HCT116 (cell line): ENCODE measurements at regions not wholly inside any gene's neighbourhood (a gene's known extent, or its start where the extent isn't known, plus 50 kb on each side); places are given as distances from the start of the nearest gene placed in this dataset.

Experiments used
- ATAC-seq: fragments of 200-7000 bp; cut with Tn5 transposase; 2 replicates; pipeline ENCODE4 v1.9.1; 2020; ENCODE audit warnings: mild to moderate bottlenecking, moderate library complexity
- BruUV-seq: library from RNA; stranded (reverse); fragments of 400-500 nt; replicated peaks from 2 replicates; lab custom pipeline; 2021; lab: Mats Ljungman, UMichigan
- CTCF ChIA-PET: fragments of 300-600 bp; sonication (Branson Sonifier 250); formaldehyde crosslinking; loops from one replicate; lab custom pipeline; 2021; ENCODE audit warnings: antibody characterized with exemption; lab: Charles Lee
- POLR2A ChIA-PET: fragments of 300-600, 350-600 bp; sonication (Branson Sonifier 250); formaldehyde crosslinking; loops from one replicate; lab custom pipeline; 2021; ENCODE audit warnings: antibody characterized with exemption; lab: Charles Lee
- RAD21 ChIA-PET, 2 experiments: fragments of 300-600 bp; sonication (Branson Sonifier 250); formaldehyde crosslinking; loops; one replicate each; lab custom pipeline; 2023; ENCODE audit warnings: low total read pairs in 2 of 2; ENCODE audit not compliant: uncharacterized antibody in 2 of 2, unreplicated experiment in 2 of 2, low non-redundant PET in 1 of 2; lab: Charles Lee
- DNase-seq: peaks from one replicate; pipeline ENCODE4 v3.0.0-alpha.2; 2010; ENCODE audit warnings: low read depth, low spot score
- H2AFZ ChIP-seq: fragments of 200-600 bp; shearing (Covaris generic), sonication (generic); 2 replicates; pipeline ENCODE4 v1.6.1; 2017; ENCODE audit warnings: low read depth, mixed run types, mixed read lengths, antibody characterized with exemption, low read length; ENCODE audit not compliant: poor library complexity, severe bottlenecking
- H3K27ac ChIP-seq: 2 replicates; pipeline ENCODE4 v1.5.1; 2012; ENCODE audit warnings: low read depth, low read length
- H3K27me3 ChIP-seq: fragments of 200-600 bp; sonication (generic); 2 replicates; pipeline ENCODE4 v1.6.1; 2016; ENCODE audit warnings: mixed run types, low read length, mixed read lengths; ENCODE audit not compliant: insufficient read depth
- H3K36me3 ChIP-seq, 2 experiments: fragments of 200-500 bp in 1 of 2; fragments of 200-600 bp in 1 of 2; sonication (Bioruptor generic) in 1 of 2; sonication (generic) in 1 of 2; 2 replicates each; pipeline versions ENCODE4 v1.5.1 to v1.6.1; 2014 to 2016; ENCODE audit warnings: low read length in 2 of 2, inconsistent platforms in 1 of 2, mixed read lengths in 1 of 2, mixed run types in 1 of 2; ENCODE audit not compliant: insufficient read depth in 2 of 2, control insufficient read depth in 1 of 2
- H3K4me1 ChIP-seq, 2 experiments: fragments of 200-600 bp in 1 of 2; sonication (generic) in 1 of 2; 2 replicates each; pipeline versions ENCODE4 v1.5.1 to v1.6.1; 2012 to 2017; ENCODE audit warnings: low read length in 2 of 2, inconsistent platforms in 1 of 2, mild to moderate bottlenecking in 1 of 2, mixed read lengths in 1 of 2, mixed run types in 1 of 2, moderate library complexity in 1 of 2; ENCODE audit not compliant: insufficient read depth in 2 of 2, control insufficient read depth in 1 of 2
- H3K4me2 ChIP-seq: fragments of 200-600 bp; sonication (generic); 2 replicates; pipeline ENCODE4 v1.6.1; 2017; ENCODE audit warnings: mixed run types, low read length, mixed read lengths
- H3K4me3 ChIP-seq, 2 experiments: fragments of 200-600 bp in 1 of 2; sonication (generic) in 1 of 2; replicated peaks in 1 of 2; 2 replicates each; pipeline ENCODE4 v1.5.1; 2011 to 2016; ENCODE audit warnings: low read length in 2 of 2, control low read depth in 1 of 2, low read depth in 1 of 2, mild to moderate bottlenecking in 1 of 2, mixed read lengths in 1 of 2, mixed run types in 1 of 2
- H3K79me2 ChIP-seq: fragments of 200-600 bp; sonication (generic); 2 replicates; pipeline ENCODE4 v1.6.1; 2017; ENCODE audit warnings: mild to moderate bottlenecking, mixed run types, low read length, moderate library complexity, mixed read lengths; ENCODE audit not compliant: insufficient read depth
- H3K9ac ChIP-seq: fragments of 200-600 bp; sonication (generic); 2 replicates; pipeline ENCODE4 v1.6.1; 2016; ENCODE audit warnings: low read length, mixed read lengths
- H3K9me2 ChIP-seq: fragments of 200-600 bp; sonication (generic), shearing (Covaris generic); 2 replicates; pipeline ENCODE4 v1.6.1; 2017; ENCODE audit warnings: mixed run types, mild to moderate bottlenecking, moderate library complexity; ENCODE audit not compliant: insufficient read depth
- H3K9me3 ChIP-seq, 2 experiments: fragments of 200-500 bp in 1 of 2; fragments of 200-600 bp in 1 of 2; sonication (Bioruptor generic) in 1 of 2; sonication (generic) in 1 of 2; 2 replicates each; pipeline ENCODE4 v1.6.1; 2014 to 2017; ENCODE audit warnings: low read length in 2 of 2, mixed read lengths in 2 of 2, inconsistent platforms in 1 of 2, low read depth in 1 of 2, mild to moderate bottlenecking in 1 of 2, mixed run types in 1 of 2, moderate library complexity in 1 of 2; ENCODE audit not compliant: control insufficient read depth in 1 of 2, insufficient read depth in 1 of 2
- H4K20me1 ChIP-seq: fragments of 200-600 bp; sonication (generic), shearing (Covaris generic); 2 replicates; pipeline ENCODE4 v1.6.1; 2017; ENCODE audit warnings: mixed run types, mild to moderate bottlenecking, moderate library complexity; ENCODE audit not compliant: insufficient read depth
- CBX3 ChIP-seq: IDR thresholded peaks from 2 replicates; pipeline ENCODE4 v1.6.1; 2012; ENCODE audit warnings: low read depth
- CEBPB ChIP-seq: IDR thresholded peaks from 2 replicates; pipeline ENCODE4 v1.6.1; 2012; ENCODE audit warnings: low read depth
- EGR1 ChIP-seq: IDR thresholded peaks from 2 replicates; pipeline ENCODE4 v1.6.1; 2012; ENCODE audit warnings: low read depth
- EZH2 ChIP-seq: fragments of 200-600 bp; sonication (generic); IDR thresholded peaks from 2 replicates; pipeline ENCODE4 v1.6.1; 2017; ENCODE audit warnings: antibody characterized with exemption, mixed run types
- FOSL1 ChIP-seq: IDR thresholded peaks from 2 replicates; pipeline ENCODE4 v1.6.1; 2012; ENCODE audit warnings: low read depth
- JUND ChIP-seq: IDR thresholded peaks from 2 replicates; pipeline ENCODE4 v1.6.1; 2012
- POLR2AphosphoS5 ChIP-seq: IDR thresholded peaks from 2 replicates; pipeline ENCODE4 v1.6.1; 2011; ENCODE audit warnings: mild to moderate bottlenecking, low read depth, low read length, moderate library complexity
- RAD21 ChIP-seq: IDR thresholded peaks from 2 replicates; pipeline ENCODE4 v1.6.1; 2012; ENCODE audit warnings: low read depth, mild to moderate bottlenecking
- SP1 ChIP-seq: IDR thresholded peaks from 2 replicates; pipeline ENCODE4 v1.6.1; 2012; ENCODE audit warnings: low read depth
- TCF7L2 ChIP-seq: IDR thresholded peaks from 2 replicates; pipeline ENCODE4 v1.7.0; 2011; ENCODE audit warnings: borderline replicate concordance, inconsistent platforms; ENCODE audit not compliant: insufficient read depth, insufficient read length; ENCODE audit errors: extremely low read depth
- YY1 ChIP-seq: IDR thresholded peaks from 2 replicates; pipeline ENCODE4 v1.6.1; 2011; ENCODE audit warnings: low read length, low read depth, moderate library complexity, mild to moderate bottlenecking; ENCODE audit not compliant: insufficient replicate concordance; ENCODE audit errors: extremely low read depth
- ZFX ChIP-seq: fragments of 450-650 bp; IDR thresholded peaks from 2 replicates; pipeline ENCODE4 v1.6.1; 2017
- ZNF274 ChIP-seq: fragments of 200-500 bp; sonication (Bioruptor generic); IDR thresholded peaks from 2 replicates; pipeline ENCODE4 v1.6.1; 2014; ENCODE audit warnings: mild to moderate bottlenecking, low read depth, low read length, inconsistent platforms
- intact Hi-C: fragments of 100-400 bp; cut with micrococcal nuclease; formaldehyde crosslinking; loops from 2 replicates; pipeline ENCODE4 v1.10.0; 2022
- TF ChIP-seq, protein P1 (sequence below), 3 experiments: fragments of 200-600 bp in 1 of 3; sonication (generic) in 1 of 3; IDR thresholded peaks in 2 of 3; conservative IDR thresholded peaks in 1 of 3; 2 replicates each; pipeline ENCODE4 v1.5.1; 2012 to 2017; ENCODE audit warnings: low read depth in 2 of 3, low read length in 2 of 3, antibody characterized with exemption in 1 of 3, borderline replicate concordance in 1 of 3, control low read depth in 1 of 3, mild to moderate bottlenecking in 1 of 3, mixed read lengths in 1 of 3, mixed run types in 1 of 3, moderate library complexity in 1 of 3; ENCODE audit not compliant: insufficient read depth in 1 of 3
- TF ChIP-seq, protein P2 (sequence below): IDR thresholded peaks from 2 replicates; pipeline ENCODE4 v1.6.1; 2012; ENCODE audit warnings: low read depth
- TF ChIP-seq, protein P3 (sequence below): IDR thresholded peaks from 2 replicates; pipeline ENCODE4 v1.6.1; 2011; ENCODE audit warnings: mild to moderate bottlenecking, low read length, moderate library complexity; ENCODE audit not compliant: insufficient replicate concordance; ENCODE audit errors: extremely low read depth
- TF ChIP-seq, protein P4 (sequence below): IDR thresholded peaks from 2 replicates; pipeline ENCODE4 v1.6.1; 2012

DNA sequence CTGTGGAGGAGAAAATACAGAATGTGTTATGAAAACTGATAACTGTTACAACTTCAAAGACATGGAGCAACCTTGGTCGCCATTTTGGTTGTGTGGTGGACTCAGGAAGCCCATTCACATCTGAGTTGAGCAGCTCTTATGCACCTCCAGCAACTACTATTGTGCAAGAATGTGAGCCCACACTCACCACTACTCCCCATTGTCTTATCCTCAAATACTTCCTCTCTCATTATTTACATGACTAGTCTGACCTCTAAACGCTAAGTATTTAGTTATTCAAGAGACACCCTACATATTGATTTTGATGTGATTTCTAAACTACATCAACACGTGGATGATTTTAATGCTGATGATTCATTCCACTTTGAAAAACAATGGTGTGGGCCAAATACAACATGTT, 516.6 kb upstream of the CLINT1 start:
- H3K4me1 ChIP-seq = no peaks in the 10 kb centered on the region
- ChIA-PET RAD21 (no interaction called here), CTCF (no interaction called here)
- H3K9ac ChIP-seq = no peak overlapping the region
- H3K36me3 ChIP-seq = no peaks in the 10 kb centered on the region
- intact Hi-C loops = no loop called here
- no peak for ATAC-seq
- H3K9me2 ChIP-seq = no peaks in the 10 kb centered on the region
- no peak overlapping the region for H3K27ac ChIP-seq
- no peak overlapping the region for H3K4me3 ChIP-seq
- no peaks in the 10 kb centered on the region for H3K79me2 ChIP-seq
- TF ChIP-seq, protein P1, sequence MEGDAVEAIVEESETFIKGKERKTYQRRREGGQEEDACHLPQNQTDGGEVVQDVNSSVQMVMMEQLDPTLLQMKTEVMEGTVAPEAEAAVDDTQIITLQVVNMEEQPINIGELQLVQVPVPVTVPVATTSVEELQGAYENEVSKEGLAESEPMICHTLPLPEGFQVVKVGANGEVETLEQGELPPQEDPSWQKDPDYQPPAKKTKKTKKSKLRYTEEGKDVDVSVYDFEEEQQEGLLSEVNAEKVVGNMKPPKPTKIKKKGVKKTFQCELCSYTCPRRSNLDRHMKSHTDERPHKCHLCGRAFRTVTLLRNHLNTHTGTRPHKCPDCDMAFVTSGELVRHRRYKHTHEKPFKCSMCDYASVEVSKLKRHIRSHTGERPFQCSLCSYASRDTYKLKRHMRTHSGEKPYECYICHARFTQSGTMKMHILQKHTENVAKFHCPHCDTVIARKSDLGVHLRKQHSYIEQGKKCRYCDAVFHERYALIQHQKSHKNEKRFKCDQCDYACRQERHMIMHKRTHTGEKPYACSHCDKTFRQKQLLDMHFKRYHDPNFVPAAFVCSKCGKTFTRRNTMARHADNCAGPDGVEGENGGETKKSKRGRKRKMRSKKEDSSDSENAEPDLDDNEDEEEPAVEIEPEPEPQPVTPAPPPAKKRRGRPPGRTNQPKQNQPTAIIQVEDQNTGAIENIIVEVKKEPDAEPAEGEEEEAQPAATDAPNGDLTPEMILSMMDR (IDR thresholded peaks at IDR 0.05 in 2 of 3, conservative IDR thresholded peaks at IDR 0.05 in 1 of 3; ENCODE audit: borderline replicate concordance in 1 of 3, insufficient read depth in 1 of 3, low read depth in 2 of 3, low read length in 2 of 3) = no peak
- TF ChIP-seq ZNF274 (no peak), EGR1 (no peak), ZFX (no peak), RAD21 (no peak), JUND (no peak), YY1 (no peak), EZH2 (no peak), CBX3 (no peak), FOSL1 (no peak), TCF7L2 (no peak), POLR2AphosphoS5 (no peak), CEBPB (no peak), SP1 (no peak)
- TF ChIP-seq, protein P2, sequence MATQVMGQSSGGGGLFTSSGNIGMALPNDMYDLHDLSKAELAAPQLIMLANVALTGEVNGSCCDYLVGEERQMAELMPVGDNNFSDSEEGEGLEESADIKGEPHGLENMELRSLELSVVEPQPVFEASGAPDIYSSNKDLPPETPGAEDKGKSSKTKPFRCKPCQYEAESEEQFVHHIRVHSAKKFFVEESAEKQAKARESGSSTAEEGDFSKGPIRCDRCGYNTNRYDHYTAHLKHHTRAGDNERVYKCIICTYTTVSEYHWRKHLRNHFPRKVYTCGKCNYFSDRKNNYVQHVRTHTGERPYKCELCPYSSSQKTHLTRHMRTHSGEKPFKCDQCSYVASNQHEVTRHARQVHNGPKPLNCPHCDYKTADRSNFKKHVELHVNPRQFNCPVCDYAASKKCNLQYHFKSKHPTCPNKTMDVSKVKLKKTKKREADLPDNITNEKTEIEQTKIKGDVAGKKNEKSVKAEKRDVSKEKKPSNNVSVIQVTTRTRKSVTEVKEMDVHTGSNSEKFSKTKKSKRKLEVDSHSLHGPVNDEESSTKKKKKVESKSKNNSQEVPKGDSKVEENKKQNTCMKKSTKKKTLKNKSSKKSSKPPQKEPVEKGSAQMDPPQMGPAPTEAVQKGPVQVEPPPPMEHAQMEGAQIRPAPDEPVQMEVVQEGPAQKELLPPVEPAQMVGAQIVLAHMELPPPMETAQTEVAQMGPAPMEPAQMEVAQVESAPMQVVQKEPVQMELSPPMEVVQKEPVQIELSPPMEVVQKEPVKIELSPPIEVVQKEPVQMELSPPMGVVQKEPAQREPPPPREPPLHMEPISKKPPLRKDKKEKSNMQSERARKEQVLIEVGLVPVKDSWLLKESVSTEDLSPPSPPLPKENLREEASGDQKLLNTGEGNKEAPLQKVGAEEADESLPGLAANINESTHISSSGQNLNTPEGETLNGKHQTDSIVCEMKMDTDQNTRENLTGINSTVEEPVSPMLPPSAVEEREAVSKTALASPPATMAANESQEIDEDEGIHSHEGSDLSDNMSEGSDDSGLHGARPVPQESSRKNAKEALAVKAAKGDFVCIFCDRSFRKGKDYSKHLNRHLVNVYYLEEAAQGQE = no peak
- TF ChIP-seq, protein P3, sequence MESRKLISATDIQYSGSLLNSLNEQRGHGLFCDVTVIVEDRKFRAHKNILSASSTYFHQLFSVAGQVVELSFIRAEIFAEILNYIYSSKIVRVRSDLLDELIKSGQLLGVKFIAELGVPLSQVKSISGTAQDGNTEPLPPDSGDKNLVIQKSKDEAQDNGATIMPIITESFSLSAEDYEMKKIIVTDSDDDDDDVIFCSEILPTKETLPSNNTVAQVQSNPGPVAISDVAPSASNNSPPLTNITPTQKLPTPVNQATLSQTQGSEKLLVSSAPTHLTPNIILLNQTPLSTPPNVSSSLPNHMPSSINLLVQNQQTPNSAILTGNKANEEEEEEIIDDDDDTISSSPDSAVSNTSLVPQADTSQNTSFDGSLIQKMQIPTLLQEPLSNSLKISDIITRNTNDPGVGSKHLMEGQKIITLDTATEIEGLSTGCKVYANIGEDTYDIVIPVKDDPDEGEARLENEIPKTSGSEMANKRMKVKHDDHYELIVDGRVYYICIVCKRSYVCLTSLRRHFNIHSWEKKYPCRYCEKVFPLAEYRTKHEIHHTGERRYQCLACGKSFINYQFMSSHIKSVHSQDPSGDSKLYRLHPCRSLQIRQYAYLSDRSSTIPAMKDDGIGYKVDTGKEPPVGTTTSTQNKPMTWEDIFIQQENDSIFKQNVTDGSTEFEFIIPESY = no peak
- TF ChIP-seq, protein P4, sequence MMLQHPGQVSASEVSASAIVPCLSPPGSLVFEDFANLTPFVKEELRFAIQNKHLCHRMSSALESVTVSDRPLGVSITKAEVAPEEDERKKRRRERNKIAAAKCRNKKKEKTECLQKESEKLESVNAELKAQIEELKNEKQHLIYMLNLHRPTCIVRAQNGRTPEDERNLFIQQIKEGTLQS = no peak
- TF ChIP-seq, all 23 proteins: peak for 0
- no TSS peak for BruUV-seq
- POLR2A ChIA-PET = no interaction called here
- no peak for DNase-seq
- Histone ChIP-seq H4K20me1 (no peaks in the 10 kb centered on the region), H3K9me3 (no peaks in the 10 kb centered on the region), H3K4me2 (no peak overlapping the region), H3K27me3 (peaks cover 4% of the 10 kb centered on the region; the same call in 1 of the 2 replicates), H2AFZ (no peak overlapping the region)
